ENCODE measurements at regions not wholly inside any gene's neighbourhood (a gene's known extent, or its start where the extent isn't known, plus 50 kb on each side); places are given as distances from the start of the nearest gene placed in this dataset.
A peak's percentile ranks its signal among the peaks of the same experiment; 100 is the strongest.

GRCh38 chr11:69385832-69386427, 92.0 kb downstream of the MYEOV start:
- Histone ChIP-seq H3K4me3 (no peak overlapping the region), H3K27ac (no peak overlapping the region), H3K4me1 (replicated peaks in 1 of 2) (peaks cover 0 to 1% of the 10 kb centered on the region in 2 donors)
- WGBS, 10 experiments = 50 to 100% (median 84%) methylated on average over 2 to 8 of the region's 14 CpGs; no CpG with 5 or more reads in 4 of the 10 experiments
- in situ Hi-C loops (cut with MboI; ENCODE audit: low pct_unique_long_range_greater_than_20kb in 2 of 9, low sequenced_read_pairs in 9 of 9, unreplicated experiment in 9 of 9) = no loop called here
- no peak for ATAC-seq (replicated peaks in 6 of 8)

DNA sequence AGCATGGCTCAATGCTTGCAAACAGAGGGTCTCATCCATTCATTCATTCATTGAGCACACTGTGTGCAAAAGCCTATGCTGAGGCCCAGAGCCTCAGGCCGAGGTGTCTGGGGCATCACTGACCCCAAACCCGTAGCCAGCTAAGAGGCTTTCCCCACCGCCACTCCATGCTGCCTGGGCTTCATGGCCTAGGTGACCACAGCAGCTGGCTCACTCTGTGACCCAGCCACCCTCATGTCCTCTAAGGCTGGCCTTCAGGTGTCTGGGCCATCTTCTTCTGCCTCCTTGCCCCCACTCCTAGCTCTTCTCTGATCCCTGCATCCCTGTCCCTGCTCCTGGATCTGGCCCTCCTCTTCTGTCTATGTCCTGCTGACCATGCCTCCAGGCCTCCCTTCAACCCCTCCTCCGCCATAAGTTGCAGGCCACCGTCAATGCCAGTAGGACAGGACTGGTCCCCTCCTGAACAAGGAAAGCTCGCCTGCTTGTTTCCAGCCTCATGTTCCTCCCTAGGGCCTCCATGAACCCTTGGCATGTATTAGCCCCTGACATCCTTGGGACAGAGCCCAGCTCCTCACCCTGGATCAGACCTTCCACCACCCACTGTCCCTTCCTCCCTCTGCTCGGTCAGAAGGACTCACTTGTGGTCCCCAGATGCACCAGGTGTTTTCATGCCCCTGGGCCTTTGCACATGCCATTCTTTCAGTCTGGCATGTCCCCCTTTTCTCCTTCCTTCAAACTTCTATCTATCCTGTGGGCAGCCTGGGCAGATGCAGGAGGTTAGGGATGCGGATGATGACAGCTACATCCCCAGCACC, 92.8 kb downstream of the MYEOV start:
- in situ Hi-C loops (cut with MboI; ENCODE audit: low pct_unique_long_range_greater_than_20kb in 2 of 9, low sequenced_read_pairs in 9 of 9, unreplicated experiment in 9 of 9) = no loop called here
- Histone ChIP-seq H3K4me3 (no peak overlapping the region), H3K27ac (no peak overlapping the region), H3K4me1 (replicated peaks in 1 of 2) (no peaks in the 10 kb centered on the region)
- WGBS, 10 experiments = 67 to 100% (median 89%) methylated on average over 1 to 4 of the region's 8 CpGs; no CpG with 5 or more reads in 3 of the 10 experiments
- ATAC-seq (replicated peaks in 6 of 8) = no peak

DNA sequence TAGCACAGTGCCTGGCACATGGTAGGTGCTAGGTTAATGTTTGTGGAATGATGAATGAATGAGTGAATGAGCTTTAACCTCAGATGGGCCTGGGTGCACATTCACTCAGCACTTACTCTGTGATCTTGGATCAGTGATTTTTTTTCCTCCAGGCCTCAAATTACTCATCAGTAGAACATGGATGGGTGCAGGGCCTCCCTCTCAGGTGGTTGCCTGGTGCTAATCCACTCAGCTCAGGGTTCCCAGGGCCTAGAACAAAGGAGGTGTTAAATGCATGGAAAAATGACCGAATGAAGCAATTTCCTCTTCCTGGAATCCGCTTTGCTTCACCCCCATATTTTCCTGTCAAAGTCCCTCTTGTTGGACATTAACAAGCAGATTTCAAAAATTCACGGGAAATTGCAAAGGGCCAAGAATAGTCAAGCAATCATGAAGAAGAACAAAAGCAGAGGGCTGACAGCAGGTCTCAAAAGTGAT, 93.5 kb downstream of the MYEOV start:
- no peaks in the 10 kb centered on the region for H3K4me1 ChIP-seq (replicated peaks in 1 of 2)
- no peak overlapping the region for H3K4me3 ChIP-seq
- in situ Hi-C loops (cut with MboI; ENCODE audit: low pct_unique_long_range_greater_than_20kb in 2 of 9, low sequenced_read_pairs in 9 of 9, unreplicated experiment in 9 of 9) = no loop called here
- no peak for ATAC-seq (replicated peaks in 6 of 8)
- WGBS, 10 experiments = 26 to 100% (median 86%) methylated on average over 1 to 3 of the region's 3 CpGs; no CpG with 5 or more reads in 4 of the 10 experiments
- H3K27ac ChIP-seq = no peak overlapping the region

DNA sequence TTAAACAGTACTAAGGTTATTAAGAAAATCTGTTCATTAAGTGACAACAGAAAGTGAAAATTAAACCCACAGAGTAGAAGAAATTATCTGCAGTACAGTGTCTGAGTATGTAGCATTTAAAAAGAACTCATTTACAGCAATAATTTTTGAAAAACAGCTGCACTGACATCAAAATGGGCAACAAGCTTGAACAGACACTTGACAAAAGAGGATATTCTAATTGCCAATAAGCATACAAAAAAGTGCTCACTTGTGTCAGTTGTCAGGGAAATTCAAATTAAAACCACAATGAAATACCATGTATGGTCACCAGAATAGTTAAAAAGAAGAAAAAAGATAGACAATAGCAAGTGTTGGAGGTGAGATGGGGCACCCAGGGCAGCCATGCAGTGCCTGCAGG, 93.3 kb upstream of the LINC01488 start:
- H3K4me1 ChIP-seq (replicated peaks in 1 of 2) = no peaks in the 10 kb centered on the region
- no peak overlapping the region for H3K4me3 ChIP-seq
- no peak overlapping the region for H3K27ac ChIP-seq
- in situ Hi-C loops (cut with MboI; ENCODE audit: low pct_unique_long_range_greater_than_20kb in 2 of 9, low sequenced_read_pairs in 9 of 9, unreplicated experiment in 9 of 9) = no loop called here
- no peak for ATAC-seq (replicated peaks in 6 of 8)

DNA sequence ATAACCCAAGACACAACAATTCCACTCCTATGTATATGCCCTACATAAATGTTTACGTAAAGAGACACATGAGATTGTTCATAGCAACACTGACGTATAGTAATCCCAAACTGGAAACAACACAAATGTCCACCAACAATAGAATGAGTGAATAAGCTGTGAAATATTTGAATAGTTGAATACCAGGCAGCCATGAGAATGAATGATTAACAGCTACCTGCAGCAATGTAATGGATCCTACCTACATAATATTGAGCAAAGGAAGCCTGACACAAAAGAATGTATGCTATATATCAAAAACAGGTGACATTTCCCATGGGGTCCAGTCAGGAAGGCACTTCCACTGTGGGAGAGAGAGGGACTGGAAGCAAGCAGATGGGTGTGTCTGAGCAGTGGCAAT, 92.8 kb upstream of the LINC01488 start:
- H3K27ac ChIP-seq = no peak overlapping the region
- WGBS, 10 experiments = 0 to 60% (median 36%) methylated on average over 1 to 2 of the region's 2 CpGs; no CpG with 5 or more reads in 2 of the 10 experiments
- ATAC-seq (replicated peaks in 6 of 8) = no peak
- no peak overlapping the region for H3K4me3 ChIP-seq
- in situ Hi-C loops (cut with MboI; ENCODE audit: low pct_unique_long_range_greater_than_20kb in 2 of 9, low sequenced_read_pairs in 9 of 9, unreplicated experiment in 9 of 9) = no loop called here
- H3K4me1 ChIP-seq (replicated peaks in 1 of 2) = no peaks in the 10 kb centered on the region

- 60 to 100% (median 88%) methylated on average over 1 to 4 of the region's 8 CpGs; no CpG with 5 or more reads in 7 of the 10 experiments for WGBS, 10 experiments
- H3K4me3 ChIP-seq = no peak overlapping the region
- H3K27ac ChIP-seq = no peak overlapping the region
- ATAC-seq (replicated peaks in 6 of 8) = no peak
- in situ Hi-C loops (cut with MboI; ENCODE audit: low pct_unique_long_range_greater_than_20kb in 2 of 9, low sequenced_read_pairs in 9 of 9, unreplicated experiment in 9 of 9) = no loop called here
- peaks cover 0 to 13% of the 10 kb centered on the region in 2 donors for H3K4me1 ChIP-seq (replicated peaks in 1 of 2)
Observed at GRCh38 chr11:69390561-69390960, 90.9 kb upstream of the LINC01488 start.

GRCh38 chr11:69391192-69392103, 90.0 kb upstream of the LINC01488 start:
- in situ Hi-C loops (cut with MboI; ENCODE audit: low pct_unique_long_range_greater_than_20kb in 2 of 9, low sequenced_read_pairs in 9 of 9, unreplicated experiment in 9 of 9) = no loop called here
- ATAC-seq (replicated peaks in 6 of 8) = peak in 5 of 8 experiments; percentile 79 to 95 (median 88)
- Histone ChIP-seq H3K27ac (no peak overlapping the region), H3K4me3 (no peak overlapping the region), H3K4me1 (replicated peaks in 1 of 2) (peaks cover 0 to 14% of the 10 kb centered on the region in 2 donors)
- whole genome bisulfite sequencing, 10 experiments = 70 to 100% (median 90%) methylated on average over 1 to 9 of the region's 34 CpGs; no CpG with 5 or more reads in 3 of the 10 experiments

DNA sequence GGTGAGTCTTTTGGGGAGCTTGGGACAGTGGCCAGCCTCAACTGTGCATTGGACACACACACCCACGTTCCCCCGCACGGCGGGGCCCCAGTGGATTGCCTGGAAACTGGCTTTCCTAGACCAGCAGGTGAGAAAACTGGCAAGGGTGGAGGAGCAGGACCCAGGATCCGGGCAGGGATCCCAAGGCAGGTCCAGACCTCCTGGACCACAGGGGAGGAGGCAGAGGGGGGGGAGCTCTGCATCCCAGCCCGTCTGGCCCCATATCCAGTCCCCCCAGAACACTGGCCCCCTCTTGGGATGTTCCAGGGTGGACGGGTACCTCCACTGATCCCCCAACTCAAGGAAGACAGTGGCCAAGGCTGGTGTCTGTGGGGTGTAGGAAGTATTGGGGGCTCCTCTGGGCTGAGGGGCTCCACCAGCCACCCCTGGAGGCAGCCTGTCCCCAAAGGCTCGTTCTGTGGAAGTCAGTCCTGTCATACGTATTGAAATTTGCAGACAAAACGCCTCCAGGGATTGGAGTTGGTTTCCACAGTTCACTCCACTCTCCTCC, 89.3 kb upstream of the LINC01488 start:
- ATAC-seq (replicated peaks in 6 of 8) = no peak
- in situ Hi-C loops (cut with MboI; ENCODE audit: low pct_unique_long_range_greater_than_20kb in 2 of 9, low sequenced_read_pairs in 9 of 9, unreplicated experiment in 9 of 9) = no loop called here
- Histone ChIP-seq H3K27ac (no peak overlapping the region), H3K4me1 (replicated peaks in 1 of 2) (peaks cover 0 to 14% of the 10 kb centered on the region in 2 donors), H3K4me3 (no peak overlapping the region)
- 20 to 100% (median 78%) methylated on average over 1 to 8 of the region's 10 CpGs; no CpG with 5 or more reads in 6 of the 10 experiments for WGBS, 10 experiments

- no peak overlapping the region for H3K27ac ChIP-seq
- peaks cover 0 to 15% of the 10 kb centered on the region in 2 donors for H3K4me1 ChIP-seq (replicated peaks in 1 of 2)
- ATAC-seq (replicated peaks in 6 of 8) = no peak
- in situ Hi-C loops (cut with MboI; ENCODE audit: low pct_unique_long_range_greater_than_20kb in 2 of 9, low sequenced_read_pairs in 9 of 9, unreplicated experiment in 9 of 9) = no loop called here
- WGBS, 10 experiments = 80 to 100% (median 98%) methylated on average over 1 to 9 of the region's 16 CpGs; no CpG with 5 or more reads in 2 of the 10 experiments
- H3K4me3 ChIP-seq = no peak overlapping the region
Observed at GRCh38 chr11:69393178-69393832, 88.2 kb upstream of the LINC01488 start.

GRCh38 chr11:69393865-69394233, 87.6 kb upstream of the LINC01488 start:
- H3K4me1 ChIP-seq (replicated peaks in 1 of 2) = peaks cover 2 to 21% of the 10 kb centered on the region in 2 donors
- no peak for ATAC-seq (replicated peaks in 6 of 8)
- H3K4me3 ChIP-seq = no peak overlapping the region
- 40 to 100% (median 100%) methylated on average over 1 to 2 of the region's 8 CpGs; no CpG with 5 or more reads in 7 of the 10 experiments for WGBS, 10 experiments
- no peak overlapping the region for H3K27ac ChIP-seq
- in situ Hi-C loops (cut with MboI; ENCODE audit: low pct_unique_long_range_greater_than_20kb in 2 of 9, low sequenced_read_pairs in 9 of 9, unreplicated experiment in 9 of 9) = no loop called here

DNA sequence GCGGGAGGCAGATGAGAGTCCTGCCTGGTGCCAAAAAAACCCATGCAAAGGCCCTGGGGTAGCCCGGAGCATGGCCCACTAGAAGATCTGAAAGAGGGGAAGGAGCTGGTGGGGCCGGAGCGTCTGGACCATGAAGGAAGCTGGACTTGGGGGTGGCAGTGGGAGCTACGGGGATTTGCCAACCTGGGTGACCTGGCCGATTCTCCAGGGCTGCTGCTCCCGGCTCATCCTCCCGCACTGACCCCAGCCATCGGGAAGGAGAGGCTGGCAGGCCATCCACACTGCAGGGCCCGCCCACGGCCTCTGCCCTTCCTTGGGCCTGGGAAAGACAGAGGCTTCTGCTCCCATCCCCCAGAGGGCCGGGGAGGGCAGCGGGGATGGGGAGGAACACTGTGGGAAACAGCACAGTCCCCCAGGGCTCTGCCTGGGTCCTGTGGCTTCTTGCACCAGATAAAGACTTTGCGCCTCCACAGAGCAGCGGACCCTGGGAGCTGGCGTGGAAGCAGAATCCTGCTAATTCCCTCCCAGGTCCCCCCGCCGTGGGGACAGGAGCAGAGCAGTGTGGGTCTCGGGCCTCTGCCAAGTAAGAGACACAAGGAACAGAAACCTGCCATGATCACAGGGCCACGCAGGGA, 87.1 kb upstream of the LINC01488 start:
- Histone ChIP-seq H3K4me1 (replicated peaks in 1 of 2) (peaks cover 7 to 26% of the 10 kb centered on the region in 2 donors), H3K27ac (no peak overlapping the region), H3K4me3 (no peak overlapping the region)
- WGBS, 10 experiments = 86 to 100% (median 97%) methylated on average over 1 to 6 of the region's 20 CpGs; no CpG with 5 or more reads in 6 of the 10 experiments
- peak in 1 of 8 experiments; percentile 14 for ATAC-seq (replicated peaks in 6 of 8)
- in situ Hi-C loops (cut with MboI; ENCODE audit: low pct_unique_long_range_greater_than_20kb in 2 of 9, low sequenced_read_pairs in 9 of 9, unreplicated experiment in 9 of 9) = no loop called here

DNA sequence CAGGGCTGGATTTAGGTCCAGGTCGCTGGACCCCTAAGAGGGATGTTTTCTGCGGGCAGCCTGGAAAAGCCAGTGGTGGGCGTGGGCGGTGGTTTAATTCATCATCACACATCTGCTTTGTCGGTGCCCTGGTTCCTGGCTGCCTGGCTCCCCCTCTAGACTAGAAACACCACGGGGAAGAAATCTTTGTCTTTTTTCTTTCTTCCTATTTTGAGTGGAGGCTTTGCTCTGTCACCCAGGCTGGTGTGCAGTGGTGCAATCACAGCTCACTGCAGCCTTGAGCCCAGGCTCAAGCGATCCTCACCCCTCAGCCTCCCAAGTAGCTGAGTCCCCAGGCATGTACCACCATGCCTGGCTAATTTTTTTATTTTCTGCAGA, 86.6 kb upstream of the LINC01488 start:
- Histone ChIP-seq H3K27ac (no peak overlapping the region), H3K4me1 (replicated peaks in 1 of 2) (peaks cover 9 to 31% of the 10 kb centered on the region in 2 donors), H3K4me3 (no peak overlapping the region)
- in situ Hi-C loops (cut with MboI; ENCODE audit: low pct_unique_long_range_greater_than_20kb in 2 of 9, low sequenced_read_pairs in 9 of 9, unreplicated experiment in 9 of 9) = no loop called here
- 67% methylated on average over 1 to 4 of the region's 7 CpGs; no CpG with 5 or more reads in 8 of the 10 experiments for WGBS, 10 experiments
- ATAC-seq (replicated peaks in 6 of 8) = no peak

All from motor neuron (in vitro differentiated cells).